ENCODE measurements at regions not wholly inside any gene's neighbourhood (a gene's known extent, or its start where the extent isn't known, plus 50 kb on each side); places are given as distances from the start of the nearest gene placed in this dataset.

- TF ChIP-seq, protein P1, sequence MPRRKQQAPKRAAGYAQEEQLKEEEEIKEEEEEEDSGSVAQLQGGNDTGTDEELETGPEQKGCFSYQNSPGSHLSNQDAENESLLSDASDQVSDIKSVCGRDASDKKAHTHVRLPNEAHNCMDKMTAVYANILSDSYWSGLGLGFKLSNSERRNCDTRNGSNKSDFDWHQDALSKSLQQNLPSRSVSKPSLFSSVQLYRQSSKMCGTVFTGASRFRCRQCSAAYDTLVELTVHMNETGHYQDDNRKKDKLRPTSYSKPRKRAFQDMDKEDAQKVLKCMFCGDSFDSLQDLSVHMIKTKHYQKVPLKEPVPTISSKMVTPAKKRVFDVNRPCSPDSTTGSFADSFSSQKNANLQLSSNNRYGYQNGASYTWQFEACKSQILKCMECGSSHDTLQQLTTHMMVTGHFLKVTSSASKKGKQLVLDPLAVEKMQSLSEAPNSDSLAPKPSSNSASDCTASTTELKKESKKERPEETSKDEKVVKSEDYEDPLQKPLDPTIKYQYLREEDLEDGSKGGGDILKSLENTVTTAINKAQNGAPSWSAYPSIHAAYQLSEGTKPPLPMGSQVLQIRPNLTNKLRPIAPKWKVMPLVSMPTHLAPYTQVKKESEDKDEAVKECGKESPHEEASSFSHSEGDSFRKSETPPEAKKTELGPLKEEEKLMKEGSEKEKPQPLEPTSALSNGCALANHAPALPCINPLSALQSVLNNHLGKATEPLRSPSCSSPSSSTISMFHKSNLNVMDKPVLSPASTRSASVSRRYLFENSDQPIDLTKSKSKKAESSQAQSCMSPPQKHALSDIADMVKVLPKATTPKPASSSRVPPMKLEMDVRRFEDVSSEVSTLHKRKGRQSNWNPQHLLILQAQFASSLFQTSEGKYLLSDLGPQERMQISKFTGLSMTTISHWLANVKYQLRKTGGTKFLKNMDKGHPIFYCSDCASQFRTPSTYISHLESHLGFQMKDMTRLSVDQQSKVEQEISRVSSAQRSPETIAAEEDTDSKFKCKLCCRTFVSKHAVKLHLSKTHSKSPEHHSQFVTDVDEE (CRISPR knock-in tag; IDR thresholded peaks at IDR 0.05), result no peak
- TF ChIP-seq ARNTL (CRISPR knock-in tag; IDR thresholded peaks at IDR 0.05; ENCODE audit: borderline replicate concordance, low read depth) (no peak), ZC3H10 (CRISPR knock-in tag; IDR thresholded peaks at IDR 0.05) (no peak), ZNF70 (CRISPR knock-in tag; IDR thresholded peaks at IDR 0.05) (no peak)
These were observed 343.5 kb upstream of the FANCL start (continued) for GRCh38 chr2:58584606-58585118.

GRCh38 chr2:58578276-58578675 lies 337.2 kb upstream of the FANCL start:
- ATAC-seq, result no peak
- TF ChIP-seq PPARA (CRISPR knock-in tag; IDR thresholded peaks at IDR 0.05; ENCODE audit: borderline replicate concordance), result no peak
- no peak for TF ChIP-seq ESRRG (CRISPR knock-in tag; IDR thresholded peaks at IDR 0.05)
- no peak for TF ChIP-seq RARB (CRISPR knock-in tag; IDR thresholded peaks at IDR 0.05)
- TF ChIP-seq, protein P2, sequence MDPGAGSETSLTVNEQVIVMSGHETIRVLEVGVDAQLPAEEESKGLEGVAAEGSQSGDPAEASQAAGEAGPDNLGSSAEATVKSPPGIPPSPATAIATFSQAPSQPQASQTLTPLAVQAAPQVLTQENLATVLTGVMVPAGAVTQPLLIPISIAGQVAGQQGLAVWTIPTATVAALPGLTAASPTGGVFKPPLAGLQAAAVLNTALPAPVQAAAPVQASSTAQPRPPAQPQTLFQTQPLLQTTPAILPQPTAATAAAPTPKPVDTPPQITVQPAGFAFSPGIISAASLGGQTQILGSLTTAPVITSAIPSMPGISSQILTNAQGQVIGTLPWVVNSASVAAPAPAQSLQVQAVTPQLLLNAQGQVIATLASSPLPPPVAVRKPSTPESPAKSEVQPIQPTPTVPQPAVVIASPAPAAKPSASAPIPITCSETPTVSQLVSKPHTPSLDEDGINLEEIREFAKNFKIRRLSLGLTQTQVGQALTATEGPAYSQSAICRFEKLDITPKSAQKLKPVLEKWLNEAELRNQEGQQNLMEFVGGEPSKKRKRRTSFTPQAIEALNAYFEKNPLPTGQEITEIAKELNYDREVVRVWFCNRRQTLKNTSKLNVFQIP (CRISPR knock-in tag; IDR thresholded peaks at IDR 0.05; ENCODE audit: borderline replicate concordance, low read depth), result no peak
- no peak for TF ChIP-seq GLIS3 (CRISPR knock-in tag; IDR thresholded peaks at IDR 0.05)
- TF ChIP-seq ZC3H10 (CRISPR knock-in tag; IDR thresholded peaks at IDR 0.05), result no peak
- no peak for TF ChIP-seq ZNF565 (CRISPR knock-in tag; conservative IDR thresholded peaks at IDR 0.05; ENCODE audit: low read depth)
- no peak for TF ChIP-seq ZNF70 (CRISPR knock-in tag; IDR thresholded peaks at IDR 0.05)
- TF ChIP-seq TCF4 (CRISPR knock-in tag; IDR thresholded peaks at IDR 0.05; ENCODE audit: borderline replicate concordance), result no peak
- TF ChIP-seq PATZ1 (CRISPR knock-in tag; IDR thresholded peaks at IDR 0.05; ENCODE audit: borderline replicate concordance), result no peak
- TF ChIP-seq ZNF8 (CRISPR knock-in tag; IDR thresholded peaks at IDR 0.05), result no peak
- TF ChIP-seq TOX (CRISPR knock-in tag; IDR thresholded peaks at IDR 0.05; ENCODE audit: borderline replicate concordance), result no peak
- TF ChIP-seq ZFP3 (CRISPR knock-in tag; IDR thresholded peaks at IDR 0.05), result no peak
- TF ChIP-seq, protein P1 (CRISPR knock-in tag; IDR thresholded peaks at IDR 0.05), result no peak
- no peak for TF ChIP-seq OSR1 (CRISPR knock-in tag; IDR thresholded peaks at IDR 0.05)
- TF ChIP-seq, protein P3, sequence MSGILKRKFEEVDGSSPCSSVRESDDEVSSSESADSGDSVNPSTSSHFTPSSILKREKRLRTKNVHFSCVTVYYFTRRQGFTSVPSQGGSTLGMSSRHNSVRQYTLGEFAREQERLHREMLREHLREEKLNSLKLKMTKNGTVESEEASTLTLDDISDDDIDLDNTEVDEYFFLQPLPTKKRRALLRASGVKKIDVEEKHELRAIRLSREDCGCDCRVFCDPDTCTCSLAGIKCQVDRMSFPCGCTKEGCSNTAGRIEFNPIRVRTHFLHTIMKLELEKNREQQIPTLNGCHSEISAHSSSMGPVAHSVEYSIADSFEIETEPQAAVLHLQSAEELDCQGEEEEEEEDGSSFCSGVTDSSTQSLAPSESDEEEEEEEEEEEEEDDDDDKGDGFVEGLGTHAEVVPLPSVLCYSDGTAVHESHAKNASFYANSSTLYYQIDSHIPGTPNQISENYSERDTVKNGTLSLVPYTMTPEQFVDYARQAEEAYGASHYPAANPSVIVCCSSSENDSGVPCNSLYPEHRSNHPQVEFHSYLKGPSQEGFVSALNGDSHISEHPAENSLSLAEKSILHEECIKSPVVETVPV (CRISPR knock-in tag; IDR thresholded peaks at IDR 0.05), result no peak
- no peak for TF ChIP-seq BACH2 (CRISPR knock-in tag; IDR thresholded peaks at IDR 0.05; ENCODE audit: borderline replicate concordance)
- TF ChIP-seq SNAI2 (CRISPR knock-in tag; IDR thresholded peaks at IDR 0.05), result no peak
- no peak for TF ChIP-seq ISL1 (CRISPR knock-in tag; IDR thresholded peaks at IDR 0.05)
- TF ChIP-seq ZFP30 (CRISPR knock-in tag; IDR thresholded peaks at IDR 0.05), result no peak
